ENCODE measurements at regions not wholly inside any gene's neighbourhood (a gene's known extent, or its start where the extent isn't known, plus 50 kb on each side); places are given as distances from the start of the nearest gene placed in this dataset.

GRCh38 chr11:70549386-70549785 lies 151.1 kb downstream of the CTTN start:
- Histone ChIP-seq H3K36me3 (ENCODE audit: control insufficient read depth, insufficient read depth, low read length) (no peaks in the 10 kb centered on the region), H4K20me1 (replicated peaks; ENCODE audit: control insufficient read depth, insufficient read depth, low read length) (peaks cover 10% of the 10 kb centered on the region), H3K9ac (ENCODE audit: insufficient read depth in 1 of 2, low read depth in 2 of 2, low read length in 2 of 2) (no peak overlapping the region), H3K4me1 (replicated peaks in 1 of 2; ENCODE audit: control insufficient read depth in 2 of 2, insufficient read depth in 2 of 2, low read length in 2 of 2) (peaks cover 0 to 11% of the 10 kb centered on the region in 2 experiments; a peak in 2 of 5 replicates), H3K79me2 (ENCODE audit: control insufficient read depth, insufficient read depth, low read length) (no peaks in the 10 kb centered on the region), H3K9me1 (ENCODE audit: control insufficient read depth, insufficient read depth, low read length) (no peaks in the 10 kb centered on the region), H3K9me3 (replicated peaks; ENCODE audit: control insufficient read depth, insufficient read depth, low read depth, low read length) (no peaks in the 10 kb centered on the region), H3K4me3 (no peak overlapping the region), H2AFZ (ENCODE audit: low read depth, low read length) (no peak overlapping the region), H3K27me3 (ENCODE audit: control insufficient read depth in 2 of 2, insufficient read depth in 2 of 2, low read length in 2 of 2) (peaks cover 35 to 90% of the 10 kb centered on the region in 2 experiments), H3K27ac (ENCODE audit: extremely low read depth, low read depth, low read length) (no peak overlapping the region), H3K4me2 (ENCODE audit: insufficient read depth, low read length) (no peak overlapping the region)
- no peak for TF ChIP-seq PREB (CRISPR knock-in tag; IDR thresholded peaks at IDR 0.05)
- TF ChIP-seq MAFK (IDR thresholded peaks at IDR 0.05; ENCODE audit: low read length), result no peak
- TF ChIP-seq SP2 (IDR thresholded peaks at IDR 0.05; ENCODE audit: extremely low read depth, low read depth, low read length, poor library complexity, severe bottlenecking), result no peak
- TF ChIP-seq MEF2A (IDR thresholded peaks at IDR 0.05; ENCODE audit: control insufficient read depth, low read depth, low read length), result no peak
- no peak for TF ChIP-seq TBL1XR1 (IDR thresholded peaks at IDR 0.05; ENCODE audit: low read length in 2 of 2)
- TF ChIP-seq MTF1 (CRISPR knock-in tag; IDR thresholded peaks at IDR 0.05; ENCODE audit: borderline replicate concordance), result no peak
- no peak for TF ChIP-seq POLR2H (tag; IDR thresholded peaks at IDR 0.05; ENCODE audit: low read depth)
- TF ChIP-seq PYGO2 (tag; IDR thresholded peaks at IDR 0.05), result no peak
- TF ChIP-seq ZBTB1 (CRISPR knock-in tag; IDR thresholded peaks at IDR 0.05; ENCODE audit: borderline replicate concordance, low read depth), result no peak
- TF ChIP-seq POLR3A (IDR thresholded peaks at IDR 0.05; ENCODE audit: borderline replicate concordance, extremely low read depth, insufficient read depth, insufficient read length), result no peak
- no peak for TF ChIP-seq XRCC4 (IDR thresholded peaks at IDR 0.05; ENCODE audit: extremely low read depth, insufficient read depth, insufficient read length)
- no peak for TF ChIP-seq ARID1B (IDR thresholded peaks at IDR 0.05)
- no peak for TF ChIP-seq EP300 (IDR thresholded peaks at IDR 0.05; ENCODE audit: low read length)
- TF ChIP-seq E2F5 (CRISPR knock-in tag; IDR thresholded peaks at IDR 0.05), result no peak
- no peak for TF ChIP-seq CAMTA2 (CRISPR knock-in tag; conservative IDR thresholded peaks at IDR 0.05)
- no peak for TF ChIP-seq SNAPC5 (CRISPR knock-in tag; IDR thresholded peaks at IDR 0.05)
- no peak for TF ChIP-seq MCM5 (IDR thresholded peaks at IDR 0.05; ENCODE audit: low read depth)
- POLR2A ChIA-PET, result no interaction called here
- in situ Hi-C loops (cut with MboI), result no loop called here
- FAIRE-seq (no peak), ATAC-seq (no peak), DNase-seq (ENCODE audit: extremely low read depth in 1 of 4, low spot score in 3 of 4) (no peak)
- no TSS peak for BruUV-seq (replicated peaks)
- 5% methylated on average over 12 of the region's 15 CpGs for WGBS (ENCODE audit: insufficient coverage, low coverage, missing lambda C conversion rate)
- CTCF ChIA-PET (ENCODE audit: low intra/inter-chr PET ratio), result no interaction called here
- intact Hi-C loops (cut with micrococcal nuclease), result loop anchor here (2.0 kb wide), 1 partner anchor 205 kb away; no protein-coding TSS in a partner anchor

Data from K562 (cell line).